PC-9 (cell line): ENCODE measurements at regions not wholly inside any gene's neighbourhood (a gene's known extent, or its start where the extent isn't known, plus 50 kb on each side); places are given as distances from the start of the nearest gene placed in this dataset.

ENCODE experiments used
- BruUV-seq: library from RNA; stranded (reverse); fragments of 400-500 nt; replicated peaks from 2 replicates; lab custom pipeline; 2021; lab: Mats Ljungman, UMichigan
- CTCF ChIA-PET: fragments of 300-600 bp; sonication (Branson Sonifier 250); formaldehyde crosslinking; loops from one replicate; lab custom pipeline; 2022; ENCODE audit warnings: antibody characterized with exemption; lab: Charles Lee
- POLR2A ChIA-PET: fragments of 300-600 bp; sonication (Branson Sonifier 250); formaldehyde crosslinking; loops from one replicate; lab custom pipeline; 2022; ENCODE audit warnings: antibody characterized with exemption; ENCODE audit not compliant: unreplicated experiment; lab: Charles Lee
- DNase-seq, 2 experiments: peaks; one replicate each; pipeline versions ENCODE4 v3.0.0 to v3.0.0-alpha.2; 2015 to 2022; ENCODE audit warnings: mixed read lengths in 1 of 2
- H2AFZ ChIP-seq: fragments of 200-600 bp; sonication (generic); 2 replicates; pipeline ENCODE4 v1.8.1; 2017; ENCODE audit warnings: antibody characterized with exemption
- H3F3A ChIP-seq: fragments of 200-600 bp; sonication (generic); 2 replicates; pipeline ENCODE4 v1.8.1; 2017; ENCODE audit warnings: antibody characterized with exemption, mild to moderate bottlenecking, low read depth; ENCODE audit not compliant: insufficient read depth
- H3K27ac ChIP-seq: fragments of 200-600 bp; sonication (generic); 2 replicates; pipeline ENCODE4 v1.6.1; 2016; ENCODE audit warnings: mixed run types
- H3K27me3 ChIP-seq: fragments of 200-600 bp; sonication (generic); 2 replicates; pipeline ENCODE4 v1.6.1; 2016; ENCODE audit warnings: low read depth, mixed run types; ENCODE audit not compliant: insufficient read depth
- H3K36me3 ChIP-seq: fragments of 200-600 bp; sonication (generic); 2 replicates; pipeline ENCODE4 v1.6.1; 2016; ENCODE audit warnings: low read depth, mixed run types
- H3K4me1 ChIP-seq: fragments of 200-600 bp; sonication (generic); replicated peaks from 2 replicates; pipeline ENCODE4 v1.6.1; 2016; ENCODE audit warnings: mixed run types; ENCODE audit not compliant: insufficient read depth
- H3K4me2 ChIP-seq: fragments of 200-600 bp; sonication (generic); 2 replicates; pipeline ENCODE4 v1.6.1; 2017; ENCODE audit warnings: mixed run types
- H3K4me3 ChIP-seq: fragments of 200-600 bp; sonication (generic); 2 replicates; pipeline ENCODE4 v1.6.1; 2016; ENCODE audit warnings: mixed run types
- H3K79me2 ChIP-seq: fragments of 200-600 bp; sonication (generic); 2 replicates; pipeline ENCODE4 v1.6.1; 2017; ENCODE audit warnings: low read depth, mixed run types
- H3K9me2 ChIP-seq: fragments of 200-600 bp; sonication (generic); 2 replicates; pipeline ENCODE4 v1.8.1; 2017; ENCODE audit warnings: mild to moderate bottlenecking; ENCODE audit not compliant: insufficient read depth
- H3K9me3 ChIP-seq: fragments of 200-600 bp; sonication (generic); 2 replicates; pipeline ENCODE4 v1.8.1; 2016; ENCODE audit warnings: low read depth; ENCODE audit not compliant: insufficient read depth
- H4K20me1 ChIP-seq: fragments of 200-600 bp; sonication (generic); 2 replicates; pipeline ENCODE4 v1.8.1; 2017; ENCODE audit not compliant: insufficient read depth
- EZH2 ChIP-seq: fragments of 200-600 bp; sonication (generic); IDR thresholded peaks from 2 replicates; pipeline ENCODE4 v1.8.0; 2017; ENCODE audit warnings: antibody characterized with exemption, low read depth
- intact Hi-C: fragments of 100-400 bp; cut with micrococcal nuclease; formaldehyde crosslinking; loops from one replicate; pipeline ENCODE4 v1.10.0; 2022; ENCODE audit not compliant: unreplicated experiment
- TF ChIP-seq, protein P1 (sequence below): fragments of 200-600 bp; sonication (generic); conservative IDR thresholded peaks from 2 replicates; pipeline ENCODE4 v1.6.1; 2017; ENCODE audit warnings: mixed run types, antibody characterized with exemption, mild to moderate bottlenecking, moderate library complexity

GRCh38 chr10:76700241-76700640 lies 937.4 kb downstream of the KCNMA1 start:
- Histone ChIP-seq H3K9me3 (no peaks in the 10 kb centered on the region), H3F3A (no peaks in the 10 kb centered on the region), H3K4me3 (no peak overlapping the region), H3K4me2 (no peak overlapping the region), H3K27me3 (no peaks in the 10 kb centered on the region), H4K20me1 (no peaks in the 10 kb centered on the region), H3K36me3 (no peaks in the 10 kb centered on the region), H3K9me2 (no peaks in the 10 kb centered on the region), H3K4me1 (no peaks in the 10 kb centered on the region), H3K79me2 (no peaks in the 10 kb centered on the region), H3K27ac (no peak overlapping the region), H2AFZ (no peak overlapping the region)
- POLR2A ChIA-PET = no interaction called here
- intact Hi-C loops = no loop called here
- CTCF ChIA-PET = no interaction called here
- TF ChIP-seq EZH2 = no peak
- TF ChIP-seq, protein P1, sequence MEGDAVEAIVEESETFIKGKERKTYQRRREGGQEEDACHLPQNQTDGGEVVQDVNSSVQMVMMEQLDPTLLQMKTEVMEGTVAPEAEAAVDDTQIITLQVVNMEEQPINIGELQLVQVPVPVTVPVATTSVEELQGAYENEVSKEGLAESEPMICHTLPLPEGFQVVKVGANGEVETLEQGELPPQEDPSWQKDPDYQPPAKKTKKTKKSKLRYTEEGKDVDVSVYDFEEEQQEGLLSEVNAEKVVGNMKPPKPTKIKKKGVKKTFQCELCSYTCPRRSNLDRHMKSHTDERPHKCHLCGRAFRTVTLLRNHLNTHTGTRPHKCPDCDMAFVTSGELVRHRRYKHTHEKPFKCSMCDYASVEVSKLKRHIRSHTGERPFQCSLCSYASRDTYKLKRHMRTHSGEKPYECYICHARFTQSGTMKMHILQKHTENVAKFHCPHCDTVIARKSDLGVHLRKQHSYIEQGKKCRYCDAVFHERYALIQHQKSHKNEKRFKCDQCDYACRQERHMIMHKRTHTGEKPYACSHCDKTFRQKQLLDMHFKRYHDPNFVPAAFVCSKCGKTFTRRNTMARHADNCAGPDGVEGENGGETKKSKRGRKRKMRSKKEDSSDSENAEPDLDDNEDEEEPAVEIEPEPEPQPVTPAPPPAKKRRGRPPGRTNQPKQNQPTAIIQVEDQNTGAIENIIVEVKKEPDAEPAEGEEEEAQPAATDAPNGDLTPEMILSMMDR = no peak
- DNase-seq = no peak
- BruUV-seq = no TSS peak

- ChIA-PET POLR2A (no interaction called here), CTCF (no interaction called here)
- no peaks in the 10 kb centered on the region for H3K9me2 ChIP-seq
- H3K27ac ChIP-seq = no peak overlapping the region
- no TSS peak for BruUV-seq
- no peak overlapping the region for H3K4me2 ChIP-seq
- no peaks in the 10 kb centered on the region for H3K36me3 ChIP-seq
- intact Hi-C loops = no loop called here
- no peaks in the 10 kb centered on the region for H4K20me1 ChIP-seq
- TF ChIP-seq, protein P1 = peak; percentile 25; the same call in 1 of the 2 replicates
- TF ChIP-seq EZH2 = no peak
- DNase-seq = no peak
- H3F3A ChIP-seq = no peaks in the 10 kb centered on the region
- H3K9me3 ChIP-seq = no peaks in the 10 kb centered on the region
- no peaks in the 10 kb centered on the region for H3K79me2 ChIP-seq
- H2AFZ ChIP-seq = no peak overlapping the region
- no peaks in the 10 kb centered on the region for H3K27me3 ChIP-seq
- no peaks in the 10 kb centered on the region for H3K4me1 ChIP-seq
- no peak overlapping the region for H3K4me3 ChIP-seq
Measured at GRCh38 chr10:76697923-76698322, 939.7 kb downstream of the KCNMA1 start.

GRCh38 chr10:76695069-76695468 lies 942.5 kb downstream of the KCNMA1 start:
- H2AFZ ChIP-seq = no peak overlapping the region
- TF ChIP-seq, protein P1 = no peak
- no peak for TF ChIP-seq EZH2
- intact Hi-C loops = no loop called here
- no peaks in the 10 kb centered on the region for H3K27me3 ChIP-seq
- no peak overlapping the region for H3K4me2 ChIP-seq
- H3K36me3 ChIP-seq = no peaks in the 10 kb centered on the region
- H3K27ac ChIP-seq = no peak overlapping the region
- H3K9me2 ChIP-seq = no peaks in the 10 kb centered on the region
- no peaks in the 10 kb centered on the region for H4K20me1 ChIP-seq
- no peak overlapping the region for H3K4me3 ChIP-seq
- POLR2A ChIA-PET = no interaction called here
- CTCF ChIA-PET = no interaction called here
- H3F3A ChIP-seq = no peaks in the 10 kb centered on the region
- H3K9me3 ChIP-seq = no peaks in the 10 kb centered on the region
- H3K4me1 ChIP-seq = no peaks in the 10 kb centered on the region
- no peaks in the 10 kb centered on the region for H3K79me2 ChIP-seq
- DNase-seq = no peak
- BruUV-seq = no TSS peak
